ENCODE measurements at regions not wholly inside any gene's neighbourhood (a gene's known extent, or its start where the extent isn't known, plus 50 kb on each side); places are given as distances from the start of the nearest gene placed in this dataset.

GRCh38 chr5:57594436-57594835, 111.8 kb upstream of the ACTBL2 start:
- TF ChIP-seq CTCF (IDR thresholded peaks at IDR 0.05; ENCODE audit: poor library complexity), result no peak
- no peak for TF ChIP-seq EZH2 (IDR thresholded peaks at IDR 0.05; ENCODE audit: borderline replicate concordance)
- TF ChIP-seq EZH2phosphoT487 (IDR thresholded peaks at IDR 0.05; ENCODE audit: low read depth, severe bottlenecking, unreplicated experiment), result no peak

All from hepatocyte (in vitro differentiated cells).